ENCODE measurements at regions not wholly inside any gene's neighbourhood (a gene's known extent, or its start where the extent isn't known, plus 50 kb on each side); places are given as distances from the start of the nearest gene placed in this dataset.

GRCh38 chr3:76897076-76897475 is 142.8 kb upstream of the ROBO2 start:
- H3K4me3 ChIP-seq (ENCODE audit: low read length): no peak overlapping the region
- DNase-seq (ENCODE audit: low read depth): no peak
- TF ChIP-seq CTCF (conservative IDR thresholded peaks at IDR 0.05; ENCODE audit: low read depth, low read length): no peak

- no peak for TF ChIP-seq CTCF (conservative IDR thresholded peaks at IDR 0.05; ENCODE audit: low read depth, low read length)
- no peak for DNase-seq (ENCODE audit: low read depth)
- H3K4me3 ChIP-seq (ENCODE audit: low read length): no peak overlapping the region
Measured at GRCh38 chr3:76900596-76900995, 139.3 kb upstream of the ROBO2 start.

DNA sequence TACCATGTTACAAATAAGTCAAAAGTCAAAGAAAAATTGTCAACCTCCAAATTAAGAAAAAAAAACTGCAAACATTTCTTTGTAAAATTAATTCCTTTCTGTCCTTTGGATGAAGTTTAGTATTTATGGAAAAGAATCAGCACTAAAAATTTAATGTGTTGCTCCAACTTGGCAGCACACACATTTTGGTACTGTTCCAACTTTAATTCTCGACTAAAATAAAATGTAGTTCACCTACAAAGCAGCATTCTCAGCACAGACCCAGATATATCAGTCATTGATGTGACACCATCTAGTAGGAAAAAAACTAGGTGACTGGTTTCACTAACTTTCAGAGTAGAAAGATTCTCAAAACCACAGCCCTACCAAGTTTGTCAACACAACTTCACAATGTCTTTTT is 131.7 kb upstream of the ROBO2 start:
- H3K4me3 ChIP-seq (ENCODE audit: low read length): no peak overlapping the region
- TF ChIP-seq CTCF (conservative IDR thresholded peaks at IDR 0.05; ENCODE audit: low read depth, low read length): no peak
- DNase-seq (ENCODE audit: low read depth): no peak

DNA sequence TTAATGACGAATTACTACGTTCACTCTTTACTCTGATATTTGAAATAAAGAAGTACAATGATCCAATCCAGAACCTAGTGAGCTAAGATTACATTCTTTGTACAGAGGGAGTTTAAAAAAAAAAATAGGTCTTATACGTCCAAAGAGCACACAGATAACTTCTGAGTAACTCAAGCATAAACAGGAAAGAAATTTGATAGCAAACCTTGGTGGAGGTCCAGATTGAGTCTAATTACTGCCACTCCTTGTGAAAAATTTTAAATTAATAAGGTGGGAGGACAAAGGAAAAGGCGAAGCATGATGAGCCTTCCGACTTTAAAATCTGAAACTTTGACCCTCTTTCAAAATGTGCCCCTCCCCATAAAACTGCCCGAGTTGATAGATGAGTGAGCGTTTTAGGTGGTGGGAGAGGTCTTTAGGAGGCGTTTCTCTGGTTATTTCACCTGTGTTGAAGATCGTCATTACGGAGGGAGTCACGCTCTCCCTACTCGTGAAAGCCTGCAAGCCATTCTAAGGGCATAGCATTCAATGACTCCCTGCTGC is 127.0 kb upstream of the ROBO2 start:
- TF ChIP-seq CTCF (conservative IDR thresholded peaks at IDR 0.05; ENCODE audit: low read depth, low read length): no peak
- DNase-seq (ENCODE audit: low read depth): no peak
- no peak overlapping the region for H3K4me3 ChIP-seq (ENCODE audit: low read length)

DNA sequence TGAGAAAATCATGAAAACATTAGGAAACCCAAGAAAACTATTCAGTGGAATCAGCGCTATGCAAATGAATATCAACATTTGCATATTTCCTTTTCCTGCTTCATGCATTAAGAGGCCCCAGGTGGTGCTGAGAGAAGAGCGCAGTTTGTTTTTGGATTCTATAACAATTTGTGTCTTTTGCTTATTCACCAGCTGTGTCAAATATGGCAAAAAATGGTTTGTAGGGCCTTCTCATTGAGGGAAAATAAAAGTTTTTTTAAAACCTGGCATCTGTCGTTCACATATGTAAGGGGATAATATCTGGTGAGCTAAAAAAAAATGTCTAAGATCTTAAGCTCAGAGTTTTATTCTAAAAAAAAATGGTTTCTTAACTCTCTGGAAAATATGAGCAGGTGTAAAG is 122.5 kb upstream of the ROBO2 start:
- no peak for DNase-seq (ENCODE audit: low read depth)
- TF ChIP-seq CTCF (conservative IDR thresholded peaks at IDR 0.05; ENCODE audit: low read depth, low read length): no peak
- H3K4me3 ChIP-seq (ENCODE audit: low read length): no peak overlapping the region

DNA sequence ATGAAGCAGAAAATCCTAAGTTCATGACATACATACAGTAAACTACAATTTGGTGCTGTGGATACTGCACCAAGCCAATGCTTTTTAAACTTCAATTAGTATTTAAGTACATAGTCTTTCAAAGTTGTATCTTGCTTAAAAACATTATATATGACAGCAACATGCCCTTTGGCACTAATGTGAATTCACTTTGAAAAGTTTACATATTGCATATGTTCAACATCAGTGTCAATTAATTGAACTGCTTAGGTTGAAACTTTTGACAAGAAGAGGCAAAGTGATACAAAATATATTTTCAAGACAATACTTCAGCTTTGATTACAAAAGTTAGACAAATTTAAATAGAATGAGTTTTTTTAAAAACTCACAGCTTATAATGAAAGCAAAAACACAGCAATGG is 119.4 kb upstream of the ROBO2 start:
- DNase-seq (ENCODE audit: low read depth): no peak
- TF ChIP-seq CTCF (conservative IDR thresholded peaks at IDR 0.05; ENCODE audit: low read depth, low read length): no peak
- no peak overlapping the region for H3K4me3 ChIP-seq (ENCODE audit: low read length)

DNA sequence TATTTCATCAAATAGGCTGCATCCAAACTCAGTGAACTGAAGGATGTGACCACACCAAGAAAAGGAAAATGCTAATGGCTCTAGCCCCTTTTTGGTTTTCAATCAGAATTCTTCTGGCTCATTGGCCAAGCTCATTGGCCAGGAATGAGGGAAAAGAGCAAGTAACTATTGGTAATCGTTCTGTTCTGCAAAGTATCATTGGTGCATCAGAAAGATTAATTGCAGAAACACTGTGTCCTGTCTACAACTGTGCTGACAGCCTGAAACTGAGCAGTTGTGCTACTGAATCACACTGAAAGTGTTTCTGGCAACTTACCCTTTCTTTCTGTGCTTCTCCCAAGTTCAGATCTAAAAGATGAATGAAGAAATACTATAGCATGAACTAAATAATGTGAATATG is 116.4 kb upstream of the ROBO2 start:
- H3K4me3 ChIP-seq (ENCODE audit: low read length): no peak overlapping the region
- DNase-seq (ENCODE audit: low read depth): no peak
- no peak for TF ChIP-seq CTCF (conservative IDR thresholded peaks at IDR 0.05; ENCODE audit: low read depth, low read length)
